ENCODE measurements at regions not wholly inside any gene's neighbourhood (a gene's known extent, or its start where the extent isn't known, plus 50 kb on each side); places are given as distances from the start of the nearest gene placed in this dataset.

- intact Hi-C loops (cut with DNase I), result no loop called here
- DNase-seq, result no peak
These were observed 54.4 kb upstream of the IQCM start for GRCh38 chr4:149870008-149870407.

GRCh38 chr4:149881744-149882143, 66.1 kb upstream of the IQCM start:
- DNase-seq, result no peak
- intact Hi-C loops (cut with DNase I), result no loop called here

GRCh38 chr4:149882251-149882650, 66.6 kb upstream of the IQCM start:
- no peak for DNase-seq
- intact Hi-C loops (cut with DNase I), result no loop called here

GRCh38 chr4:149884046-149884445, 68.4 kb upstream of the IQCM start:
- intact Hi-C loops (cut with DNase I), result no loop called here
- peak in 18 of 42 donors; percentile 5 to 61 (median 13) for DNase-seq

GRCh38 chr4:149884529-149885181, 69.0 kb upstream of the IQCM start:
- DNase-seq, result no peak
- intact Hi-C loops (cut with DNase I), result no loop called here

- no peak for DNase-seq
- intact Hi-C loops (cut with DNase I), result no loop called here
These were observed 70.3 kb upstream of the IQCM start for GRCh38 chr4:149885896-149886295.

GRCh38 chr4:149886786-149887490, 71.3 kb upstream of the IQCM start:
- intact Hi-C loops (cut with DNase I), result no loop called here
- no peak for DNase-seq

GRCh38 chr4:149889991-149890390, 74.3 kb upstream of the IQCM start:
- no peak for DNase-seq
- intact Hi-C loops (cut with DNase I), result no loop called here

GRCh38 chr4:149890531-149890930, 74.9 kb upstream of the IQCM start:
- intact Hi-C loops (cut with DNase I), result no loop called here
- no peak for DNase-seq

- DNase-seq, result no peak
- intact Hi-C loops (cut with DNase I), result no loop called here
These were observed 75.8 kb upstream of the IQCM start for GRCh38 chr4:149891426-149891825.

GRCh38 chr4:149896432-149896831, 80.8 kb upstream of the IQCM start:
- peak in 16 of 42 donors; percentile 1 to 44 (median 14) for DNase-seq
- intact Hi-C loops (cut with DNase I), result no loop called here

GRCh38 chr4:149897783-149898182, 82.1 kb upstream of the IQCM start:
- intact Hi-C loops (cut with DNase I), result no loop called here

GRCh38 chr4:149901128-149901527, 85.5 kb upstream of the IQCM start:
- intact Hi-C loops (cut with DNase I), result no loop called here
- no peak for DNase-seq

More at GRCh38 chr4:149897783-149898182, 82.1 kb upstream of the IQCM start:
- DNase-seq, result peak in 1 of 42 donors; percentile 5

- no peak for DNase-seq
- intact Hi-C loops (cut with DNase I), result no loop called here
These were observed 86.6 kb upstream of the IQCM start for GRCh38 chr4:149902242-149902641.

- DNase-seq, result no peak
- intact Hi-C loops (cut with DNase I), result no loop called here
These were observed 94.5 kb upstream of the IQCM start for GRCh38 chr4:149910177-149910576.

- intact Hi-C loops (cut with DNase I), result no loop called here
- no peak for DNase-seq
These were observed 95.1 kb upstream of the IQCM start for GRCh38 chr4:149910604-149911350.

GRCh38 chr4:149911354-149911753, 95.7 kb upstream of the IQCM start:
- no peak for DNase-seq
- intact Hi-C loops (cut with DNase I), result no loop called here

- intact Hi-C loops (cut with DNase I), result no loop called here
- DNase-seq, result no peak
These were observed 96.4 kb upstream of the IQCM start for GRCh38 chr4:149912000-149912399.

GRCh38 chr4:149914119-149915115, 98.8 kb upstream of the IQCM start:
- intact Hi-C loops (cut with DNase I), result no loop called here
- peak in 14 of 42 donors; percentile 8 to 66 (median 26) for DNase-seq

Data from head of caudate nucleus (tissue), 42 donors.